Osteocyte (in vitro differentiated cells): ENCODE measurements at regions not wholly inside any gene's neighbourhood (a gene's known extent, or its start where the extent isn't known, plus 50 kb on each side); places are given as distances from the start of the nearest gene placed in this dataset.

Source experiments
- DNase-seq: peaks from one replicate; pipeline ENCODE4 v3.0.0; 2021; ENCODE audit warnings: mixed read lengths; ENCODE audit not compliant: unreplicated experiment; ENCODE audit errors: extremely low spot score
- H3K27ac Mint-ChIP-seq: one replicate; pipeline ENCODE4 v1.8.0; 2021; ENCODE audit warnings: mild to moderate bottlenecking, mixed read lengths; ENCODE audit not compliant: unreplicated experiment
- H3K27me3 Mint-ChIP-seq: one replicate; pipeline ENCODE4 v1.8.0; 2021; ENCODE audit warnings: mixed read lengths; ENCODE audit not compliant: unreplicated experiment
- H3K36me3 Mint-ChIP-seq: one replicate; pipeline ENCODE4 v1.8.0; 2021; ENCODE audit warnings: mixed read lengths; ENCODE audit not compliant: unreplicated experiment
- H3K4me1 Mint-ChIP-seq: one replicate; pipeline ENCODE4 v1.8.0; 2021; ENCODE audit warnings: mixed read lengths; ENCODE audit not compliant: unreplicated experiment
- H3K4me3 Mint-ChIP-seq: one replicate; pipeline ENCODE4 v1.8.0; 2021; ENCODE audit warnings: mild to moderate bottlenecking, moderate library complexity, mixed read lengths; ENCODE audit not compliant: unreplicated experiment
- H3K9me3 Mint-ChIP-seq: one replicate; pipeline ENCODE4 v1.8.0; 2021; ENCODE audit warnings: mixed read lengths; ENCODE audit not compliant: unreplicated experiment
- TF ChIP-seq, protein P1 (sequence below): fragments of 200-600 bp; sonication (generic); IDR thresholded peaks from 2 replicates; pipeline ENCODE4 v1.5.0; 2021; ENCODE audit warnings: antibody characterized with exemption, mild to moderate bottlenecking, moderate library complexity

- no peak for DNase-seq
- Mint-ChIP-seq H3K27ac (no peak overlapping the region), H3K27me3 (no peaks in the 10 kb centered on the region), H3K4me3 (no peak overlapping the region), H3K4me1 (no peaks in the 10 kb centered on the region), H3K36me3 (no peaks in the 10 kb centered on the region), H3K9me3 (no peaks in the 10 kb centered on the region)
- TF ChIP-seq, protein P1, sequence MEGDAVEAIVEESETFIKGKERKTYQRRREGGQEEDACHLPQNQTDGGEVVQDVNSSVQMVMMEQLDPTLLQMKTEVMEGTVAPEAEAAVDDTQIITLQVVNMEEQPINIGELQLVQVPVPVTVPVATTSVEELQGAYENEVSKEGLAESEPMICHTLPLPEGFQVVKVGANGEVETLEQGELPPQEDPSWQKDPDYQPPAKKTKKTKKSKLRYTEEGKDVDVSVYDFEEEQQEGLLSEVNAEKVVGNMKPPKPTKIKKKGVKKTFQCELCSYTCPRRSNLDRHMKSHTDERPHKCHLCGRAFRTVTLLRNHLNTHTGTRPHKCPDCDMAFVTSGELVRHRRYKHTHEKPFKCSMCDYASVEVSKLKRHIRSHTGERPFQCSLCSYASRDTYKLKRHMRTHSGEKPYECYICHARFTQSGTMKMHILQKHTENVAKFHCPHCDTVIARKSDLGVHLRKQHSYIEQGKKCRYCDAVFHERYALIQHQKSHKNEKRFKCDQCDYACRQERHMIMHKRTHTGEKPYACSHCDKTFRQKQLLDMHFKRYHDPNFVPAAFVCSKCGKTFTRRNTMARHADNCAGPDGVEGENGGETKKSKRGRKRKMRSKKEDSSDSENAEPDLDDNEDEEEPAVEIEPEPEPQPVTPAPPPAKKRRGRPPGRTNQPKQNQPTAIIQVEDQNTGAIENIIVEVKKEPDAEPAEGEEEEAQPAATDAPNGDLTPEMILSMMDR: no peak
These were observed 1345.0 kb downstream of the NSUN3 start for GRCh38 chr3:95407709-95408463.

- H3K27ac Mint-ChIP-seq: no peak overlapping the region
- H3K27me3 Mint-ChIP-seq: no peaks in the 10 kb centered on the region
- H3K9me3 Mint-ChIP-seq: no peaks in the 10 kb centered on the region
- TF ChIP-seq, protein P1: no peak
- H3K4me3 Mint-ChIP-seq: no peak overlapping the region
- no peaks in the 10 kb centered on the region for H3K4me1 Mint-ChIP-seq
- H3K36me3 Mint-ChIP-seq: no peaks in the 10 kb centered on the region
- no peak for DNase-seq
These were observed 1345.6 kb downstream of the NSUN3 start for GRCh38 chr3:95408464-95408862.

DNA sequence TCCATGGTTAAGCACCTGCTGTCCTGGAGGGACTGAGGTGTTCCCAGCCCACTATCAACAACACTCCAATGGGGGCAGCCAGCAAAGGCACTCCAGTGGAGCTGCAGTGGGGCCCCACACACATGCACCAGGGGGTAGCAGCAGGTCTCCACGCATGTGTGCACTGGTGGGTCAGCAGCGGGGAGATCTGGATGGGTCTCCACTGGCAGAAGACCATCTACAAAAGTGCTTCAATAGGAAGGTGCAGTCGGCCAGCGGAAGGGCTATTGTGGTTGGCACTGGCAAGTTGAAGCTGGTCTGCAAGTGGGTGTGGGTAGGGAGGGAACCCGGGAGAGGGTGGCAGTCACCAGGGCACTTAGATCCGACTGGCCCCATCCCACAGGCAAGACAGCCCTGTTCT is 1355.4 kb downstream of the NSUN3 start:
- DNase-seq: no peak
- H3K4me3 Mint-ChIP-seq: no peak overlapping the region
- H3K27me3 Mint-ChIP-seq: no peaks in the 10 kb centered on the region

GRCh38 chr3:95424279-95424678 is 1361.4 kb downstream of the NSUN3 start:
- peaks cover 2% of the 10 kb centered on the region for H3K36me3 Mint-ChIP-seq
- DNase-seq: no peak
- H3K4me1 Mint-ChIP-seq: peaks cover 17% of the 10 kb centered on the region
- peaks cover 18% of the 10 kb centered on the region for H3K9me3 Mint-ChIP-seq
- TF ChIP-seq, protein P1: no peak
- no peaks in the 10 kb centered on the region for H3K27me3 Mint-ChIP-seq
- no peak overlapping the region for H3K4me3 Mint-ChIP-seq
- no peak overlapping the region for H3K27ac Mint-ChIP-seq

More for the DNA sequence above, 1355.4 kb downstream of the NSUN3 start:
- peaks cover 2% of the 10 kb centered on the region for H3K4me1 Mint-ChIP-seq
- no peaks in the 10 kb centered on the region for H3K9me3 Mint-ChIP-seq
- TF ChIP-seq, protein P1: no peak
- no peak overlapping the region for H3K27ac Mint-ChIP-seq
- H3K36me3 Mint-ChIP-seq: peaks cover 2% of the 10 kb centered on the region

- Mint-ChIP-seq H3K9me3 (peaks cover 16% of the 10 kb centered on the region), H3K4me1 (peaks cover 13% of the 10 kb centered on the region), H3K36me3 (no peaks in the 10 kb centered on the region), H3K27ac (peak overlapping the region; percentile 39), H3K27me3 (peaks cover 2% of the 10 kb centered on the region), H3K4me3 (no peak overlapping the region)
- DNase-seq: no peak
- TF ChIP-seq, protein P1: no peak
These were observed 1371.6 kb downstream of the NSUN3 start for GRCh38 chr3:95434491-95434890.
